ENCODE measurements at regions not wholly inside any gene's neighbourhood (a gene's known extent, or its start where the extent isn't known, plus 50 kb on each side); places are given as distances from the start of the nearest gene placed in this dataset.

- H3K4me3 ChIP-seq (ENCODE audit: low read depth, low read length) = no peak overlapping the region
- DNase-seq = no peak
- H3K4me1 ChIP-seq = no peaks in the 10 kb centered on the region
- H3K36me3 ChIP-seq = no peaks in the 10 kb centered on the region
- no peaks in the 10 kb centered on the region for H3K27me3 ChIP-seq
- TF ChIP-seq CTCF (IDR thresholded peaks at IDR 0.05; ENCODE audit: low read depth, low read length) = no peak
- H3K9me3 ChIP-seq = no peaks in the 10 kb centered on the region
Measured at GRCh38 chr12:22740656-22741355, 115.8 kb downstream of the ETNK1 start.

- Histone ChIP-seq H3K27me3 (no peaks in the 10 kb centered on the region), H3K4me1 (no peaks in the 10 kb centered on the region), H3K9me3 (no peaks in the 10 kb centered on the region), H3K4me3 (ENCODE audit: low read depth, low read length) (no peak overlapping the region), H3K36me3 (no peaks in the 10 kb centered on the region)
- no peak for DNase-seq
- TF ChIP-seq CTCF (IDR thresholded peaks at IDR 0.05; ENCODE audit: low read depth, low read length) = no peak
Measured at GRCh38 chr12:22743700-22744099, 118.7 kb downstream of the ETNK1 start.

GRCh38 chr12:22744197-22744596, 119.2 kb downstream of the ETNK1 start:
- no peak overlapping the region for H3K4me3 ChIP-seq (ENCODE audit: low read depth, low read length)
- H3K36me3 ChIP-seq = no peaks in the 10 kb centered on the region
- DNase-seq = no peak
- no peak for TF ChIP-seq CTCF (IDR thresholded peaks at IDR 0.05; ENCODE audit: low read depth, low read length)
- no peaks in the 10 kb centered on the region for H3K27me3 ChIP-seq
- no peaks in the 10 kb centered on the region for H3K4me1 ChIP-seq
- H3K9me3 ChIP-seq = no peaks in the 10 kb centered on the region

GRCh38 chr12:22746720-22747119, 121.7 kb downstream of the ETNK1 start:
- H3K27me3 ChIP-seq = no peaks in the 10 kb centered on the region
- DNase-seq = no peak
- H3K9me3 ChIP-seq = no peaks in the 10 kb centered on the region
- no peaks in the 10 kb centered on the region for H3K4me1 ChIP-seq
- TF ChIP-seq CTCF (IDR thresholded peaks at IDR 0.05; ENCODE audit: low read depth, low read length) = no peak
- no peak overlapping the region for H3K4me3 ChIP-seq (ENCODE audit: low read depth, low read length)
- no peaks in the 10 kb centered on the region for H3K36me3 ChIP-seq

GRCh38 chr12:22755629-22756028, 130.7 kb downstream of the ETNK1 start:
- Histone ChIP-seq H3K27me3 (no peaks in the 10 kb centered on the region), H3K9me3 (no peaks in the 10 kb centered on the region), H3K36me3 (no peaks in the 10 kb centered on the region), H3K4me1 (no peaks in the 10 kb centered on the region), H3K4me3 (ENCODE audit: low read depth, low read length) (no peak overlapping the region)
- no peak for DNase-seq
- no peak for TF ChIP-seq CTCF (IDR thresholded peaks at IDR 0.05; ENCODE audit: low read depth, low read length)

GRCh38 chr12:22759769-22760674, 135.1 kb downstream of the ETNK1 start:
- no peak for DNase-seq
- H3K36me3 ChIP-seq = no peaks in the 10 kb centered on the region
- TF ChIP-seq CTCF (IDR thresholded peaks at IDR 0.05; ENCODE audit: low read depth, low read length) = no peak
- peaks cover 10% of the 10 kb centered on the region for H3K4me1 ChIP-seq
- no peak overlapping the region for H3K4me3 ChIP-seq (ENCODE audit: low read depth, low read length)
- no peaks in the 10 kb centered on the region for H3K27me3 ChIP-seq
- H3K9me3 ChIP-seq = no peaks in the 10 kb centered on the region
